GM12864 (cell line): ENCODE measurements at regions not wholly inside any gene's neighbourhood (a gene's known extent, or its start where the extent isn't known, plus 50 kb on each side); places are given as distances from the start of the nearest gene placed in this dataset.
A peak's percentile ranks its signal among the peaks of the same experiment; 100 is the strongest.

Source experiments
- DNase-seq: peaks from one replicate; pipeline ENCODE4 v3.0.0-alpha.2; 2011; ENCODE audit warnings: low read depth
- H3K4me3 ChIP-seq: 2 replicates; pipeline ENCODE4 v1.5.1; 2011; ENCODE audit warnings: mild to moderate bottlenecking, low read depth, low read length, control low read depth
- CTCF ChIP-seq: IDR thresholded peaks from 2 replicates; pipeline ENCODE4 v1.5.1; 2011; ENCODE audit warnings: low read depth, mild to moderate bottlenecking, moderate library complexity, low read length, control low read depth, inconsistent platforms; ENCODE audit errors: missing control alignments

- no peak for TF ChIP-seq CTCF
- no peak for DNase-seq
- no peak overlapping the region for H3K4me3 ChIP-seq
Measured at GRCh38 chr11:103530257-103530656, 421.0 kb downstream of the DYNC2H1 start.

GRCh38 chr11:103532133-103532788 is 423.0 kb downstream of the DYNC2H1 start:
- TF ChIP-seq CTCF, result no peak
- H3K4me3 ChIP-seq, result no peak overlapping the region
- no peak for DNase-seq

GRCh38 chr11:103534191-103534590 is 425.0 kb downstream of the DYNC2H1 start:
- DNase-seq, result no peak
- H3K4me3 ChIP-seq, result no peak overlapping the region
- TF ChIP-seq CTCF, result no peak

- no peak for DNase-seq
- no peak for TF ChIP-seq CTCF
- H3K4me3 ChIP-seq, result no peak overlapping the region
Measured at GRCh38 chr11:103534959-103535358, 425.7 kb downstream of the DYNC2H1 start.

- H3K4me3 ChIP-seq, result no peak overlapping the region
- TF ChIP-seq CTCF, result no peak
- no peak for DNase-seq
Measured at GRCh38 chr11:103536335-103536722, 427.1 kb downstream of the DYNC2H1 start.

GRCh38 chr11:103537904-103538502 is 428.8 kb downstream of the DYNC2H1 start:
- TF ChIP-seq CTCF, result peak; percentile 37
- no peak for DNase-seq

GRCh38 chr11:103539166-103539565 is 429.9 kb downstream of the DYNC2H1 start:
- no peak for DNase-seq
- no peak overlapping the region for H3K4me3 ChIP-seq
- no peak for TF ChIP-seq CTCF

More at GRCh38 chr11:103537904-103538502, 428.8 kb downstream of the DYNC2H1 start:
- H3K4me3 ChIP-seq, result no peak overlapping the region
